ENCODE measurements at regions not wholly inside any gene's neighbourhood (a gene's known extent, or its start where the extent isn't known, plus 50 kb on each side); places are given as distances from the start of the nearest gene placed in this dataset.

GRCh38 chr18:4807604-4808293 lies 352.6 kb upstream of the DLGAP1 start:
- no peak overlapping the region for H3K27ac ChIP-seq
- H3K36me3 ChIP-seq: no peaks in the 10 kb centered on the region
- ATAC-seq (no peak), DNase-seq (no peak)
- H3K9me3 ChIP-seq: no peaks in the 10 kb centered on the region
- H3K27me3 ChIP-seq: no peaks in the 10 kb centered on the region
- no peak overlapping the region for H3K4me3 ChIP-seq
- no peaks in the 10 kb centered on the region for H3K4me1 ChIP-seq
- TF ChIP-seq POLR2A (IDR thresholded peaks at IDR 0.05): no peak
- intact Hi-C loops (cut with DNase I): no loop called here
- WGBS (ENCODE audit: insufficient coverage, low coverage, low lambda C conversion rate, missing lambda C conversion rate): 65% methylated on average over 17 of the region's 18 CpGs

- Histone ChIP-seq H3K27me3 (no peaks in the 10 kb centered on the region), H3K9me3 (no peaks in the 10 kb centered on the region), H3K36me3 (no peaks in the 10 kb centered on the region), H3K4me1 (no peaks in the 10 kb centered on the region), H3K4me3 (no peak overlapping the region), H3K27ac (no peak overlapping the region)
- DNase-seq: no peak
- WGBS (ENCODE audit: insufficient coverage, low coverage, low lambda C conversion rate, missing lambda C conversion rate): 77% methylated on average over 1 of the region's 1 CpG
- TF ChIP-seq POLR2A (IDR thresholded peaks at IDR 0.05): no peak
- TF ChIP-seq CTCF (IDR thresholded peaks at IDR 0.05): no peak
- intact Hi-C loops (cut with DNase I): no loop called here
- no peak for ATAC-seq
Observed at GRCh38 chr18:4806331-4806730, 351.2 kb upstream of the DLGAP1 start.

- no peak for TF ChIP-seq POLR2A (IDR thresholded peaks at IDR 0.05)
- TF ChIP-seq CTCF (IDR thresholded peaks at IDR 0.05): no peak
- Histone ChIP-seq H3K4me3 (no peak overlapping the region), H3K36me3 (no peaks in the 10 kb centered on the region), H3K9me3 (no peaks in the 10 kb centered on the region), H3K27ac (no peak overlapping the region), H3K27me3 (no peaks in the 10 kb centered on the region), H3K4me1 (no peaks in the 10 kb centered on the region)
- WGBS (ENCODE audit: insufficient coverage, low coverage, low lambda C conversion rate, missing lambda C conversion rate): 31% methylated on average over 1 of the region's 2 CpGs
- intact Hi-C loops (cut with DNase I): no loop called here
- DNase-seq (no peak), ATAC-seq (no peak)
Observed at GRCh38 chr18:4802296-4802695, 347.2 kb upstream of the DLGAP1 start.

- Histone ChIP-seq H3K4me1 (no peaks in the 10 kb centered on the region), H3K27ac (no peak overlapping the region), H3K27me3 (no peaks in the 10 kb centered on the region), H3K4me3 (no peak overlapping the region), H3K36me3 (no peaks in the 10 kb centered on the region), H3K9me3 (no peaks in the 10 kb centered on the region)
- DNase-seq: no peak
- WGBS (ENCODE audit: insufficient coverage, low coverage, low lambda C conversion rate, missing lambda C conversion rate): 76% methylated on average over 2 of the region's 2 CpGs
- ATAC-seq: no peak
- intact Hi-C loops (cut with DNase I): no loop called here
- TF ChIP-seq CTCF (IDR thresholded peaks at IDR 0.05): no peak
Observed at GRCh38 chr18:4801151-4801550, 346.0 kb upstream of the DLGAP1 start.

GRCh38 chr18:4797002-4797685 lies 342.0 kb upstream of the DLGAP1 start:
- H3K4me1 ChIP-seq: no peaks in the 10 kb centered on the region
- intact Hi-C loops (cut with DNase I): no loop called here
- no peak overlapping the region for H3K4me3 ChIP-seq
- H3K27ac ChIP-seq: no peak overlapping the region
- no peak for ATAC-seq
- H3K9me3 ChIP-seq: no peaks in the 10 kb centered on the region
- WGBS (ENCODE audit: insufficient coverage, low coverage, low lambda C conversion rate, missing lambda C conversion rate): 37% methylated on average over 3 of the region's 3 CpGs
- DNase-seq: no peak
- TF ChIP-seq POLR2A (IDR thresholded peaks at IDR 0.05): no peak
- no peak for TF ChIP-seq CTCF (IDR thresholded peaks at IDR 0.05)
- H3K27me3 ChIP-seq: no peaks in the 10 kb centered on the region
- H3K36me3 ChIP-seq: no peaks in the 10 kb centered on the region
